Karpas-422 (cell line): ENCODE measurements at regions not wholly inside any gene's neighbourhood (a gene's known extent, or its start where the extent isn't known, plus 50 kb on each side); places are given as distances from the start of the nearest gene placed in this dataset.
A peak's percentile ranks its signal among the peaks of the same experiment; 100 is the strongest.

Source experiments
- DNase-seq: peaks from one replicate; pipeline ENCODE4 v3.0.0-alpha.2; 2015
- H2AFZ ChIP-seq: fragments of 200-600 bp; sonication (generic); 2 replicates; pipeline ENCODE4 v1.6.1; 2014; ENCODE audit warnings: antibody characterized with exemption, low read length, mixed read lengths
- H3K27ac ChIP-seq: fragments of 200-600 bp; sonication (generic); 2 replicates; pipeline ENCODE4 v1.5.1; 2014; ENCODE audit warnings: mild to moderate bottlenecking, low read length, moderate library complexity
- H3K27me3 ChIP-seq: fragments of 200-600 bp; sonication (generic); 2 replicates; pipeline ENCODE4 v1.6.1; 2014; ENCODE audit warnings: low read length, mixed read lengths
- H3K36me3 ChIP-seq: fragments of 200-600 bp; sonication (generic); 2 replicates; pipeline ENCODE4 v1.6.1; 2014; ENCODE audit warnings: low read length, mixed read lengths; ENCODE audit not compliant: insufficient read depth
- H3K4me1 ChIP-seq: fragments of 200-600 bp; sonication (generic); 2 replicates; pipeline ENCODE4 v1.6.1; 2014; ENCODE audit warnings: mild to moderate bottlenecking, low read length, mixed read lengths
- H3K4me2 ChIP-seq: fragments of 200-600 bp; sonication (generic); 2 replicates; pipeline ENCODE4 v1.6.1; 2014; ENCODE audit warnings: low read length, low read depth, mild to moderate bottlenecking; ENCODE audit not compliant: poor library complexity, severe bottlenecking
- H3K4me3 ChIP-seq: fragments of 200-600 bp; sonication (generic); 2 replicates; pipeline ENCODE4 v1.5.1; 2014; ENCODE audit warnings: mild to moderate bottlenecking, antibody characterized with exemption, low read length, mixed read lengths
- H3K79me2 ChIP-seq: fragments of 200-600 bp; sonication (generic); 2 replicates; pipeline ENCODE4 v1.6.1; 2014; ENCODE audit warnings: mild to moderate bottlenecking, low read length, mixed read lengths
- H3K9ac ChIP-seq: fragments of 200-600 bp; sonication (generic); 2 replicates; pipeline ENCODE4 v1.6.0; 2014; ENCODE audit warnings: low read length
- H3K9me2 ChIP-seq: fragments of 200-600 bp; sonication (generic), shearing (Covaris generic); replicated peaks from 2 replicates; pipeline ENCODE4 v1.6.0; 2014; ENCODE audit warnings: mild to moderate bottlenecking, low read length, moderate library complexity; ENCODE audit not compliant: insufficient read depth
- H3K9me3 ChIP-seq: fragments of 300-700, 200-600 bp; sonication (generic); 2 replicates; pipeline ENCODE4 v1.6.1; 2014; ENCODE audit warnings: low read length, mixed read lengths
- H4K20me1 ChIP-seq: fragments of 200-600 bp; sonication (generic); 2 replicates; pipeline ENCODE4 v1.6.1; 2014; ENCODE audit warnings: mild to moderate bottlenecking, antibody characterized with exemption, low read length, low read depth; ENCODE audit not compliant: insufficient read depth

GRCh38 chr4:77465271-77465670, 140.3 kb upstream of the CXCL13 start:
- Histone ChIP-seq H3K9ac (no peak overlapping the region), H3K27ac (no peak overlapping the region), H3K4me2 (no peak overlapping the region), H3K27me3 (no peaks in the 10 kb centered on the region), H3K36me3 (no peaks in the 10 kb centered on the region), H2AFZ (no peak overlapping the region), H3K9me2 (no peaks in the 10 kb centered on the region), H3K9me3 (no peaks in the 10 kb centered on the region), H3K79me2 (no peaks in the 10 kb centered on the region), H3K4me3 (no peak overlapping the region), H4K20me1 (no peaks in the 10 kb centered on the region), H3K4me1 (no peaks in the 10 kb centered on the region)
- DNase-seq = no peak

DNA sequence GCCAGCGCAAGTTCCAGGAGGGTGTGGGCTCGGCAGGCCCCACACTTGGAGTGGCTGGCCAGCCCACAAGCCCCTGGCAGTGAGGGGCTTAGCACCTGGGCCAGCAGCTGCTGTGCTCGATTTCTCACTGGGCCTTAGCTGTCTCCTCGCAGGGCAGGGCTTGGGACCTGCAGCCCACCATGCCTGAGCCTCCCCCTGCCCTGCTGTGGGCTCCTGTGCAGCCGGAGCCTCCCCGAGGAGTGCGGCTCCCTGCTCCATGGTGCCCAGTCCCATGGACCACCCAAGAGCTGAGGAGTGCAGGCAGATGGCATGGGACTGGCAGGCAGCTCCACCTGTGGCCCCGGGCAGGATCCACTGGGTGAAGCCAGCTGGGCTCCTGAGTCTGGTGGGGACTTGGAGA, 139.2 kb upstream of the CXCL13 start:
- Histone ChIP-seq H3K27me3 (no peaks in the 10 kb centered on the region), H3K4me3 (no peak overlapping the region), H3K79me2 (no peaks in the 10 kb centered on the region), H4K20me1 (no peaks in the 10 kb centered on the region), H3K4me2 (no peak overlapping the region), H3K27ac (no peak overlapping the region), H3K9me2 (no peaks in the 10 kb centered on the region), H2AFZ (no peak overlapping the region), H3K9ac (no peak overlapping the region), H3K36me3 (no peaks in the 10 kb centered on the region), H3K9me3 (no peaks in the 10 kb centered on the region), H3K4me1 (no peaks in the 10 kb centered on the region)
- no peak for DNase-seq

- Histone ChIP-seq H3K4me2 (no peak overlapping the region), H3K9me2 (no peaks in the 10 kb centered on the region), H3K9ac (no peak overlapping the region), H3K4me1 (no peaks in the 10 kb centered on the region), H3K79me2 (no peaks in the 10 kb centered on the region), H4K20me1 (no peaks in the 10 kb centered on the region), H2AFZ (no peak overlapping the region), H3K4me3 (no peak overlapping the region), H3K9me3 (no peaks in the 10 kb centered on the region), H3K27me3 (no peaks in the 10 kb centered on the region), H3K36me3 (no peaks in the 10 kb centered on the region), H3K27ac (no peak overlapping the region)
- no peak for DNase-seq
Observed at GRCh38 chr4:77471821-77472495, 133.7 kb upstream of the CXCL13 start.

- no peaks in the 10 kb centered on the region for H3K9me3 ChIP-seq
- H3K9ac ChIP-seq = no peak overlapping the region
- H3K27ac ChIP-seq = no peak overlapping the region
- no peak overlapping the region for H2AFZ ChIP-seq
- peak; percentile 64 for DNase-seq
- no peaks in the 10 kb centered on the region for H3K9me2 ChIP-seq
- H3K4me2 ChIP-seq = no peak overlapping the region
- H3K79me2 ChIP-seq = no peaks in the 10 kb centered on the region
- H3K27me3 ChIP-seq = no peaks in the 10 kb centered on the region
- H3K4me3 ChIP-seq = no peak overlapping the region
- no peaks in the 10 kb centered on the region for H3K36me3 ChIP-seq
- no peaks in the 10 kb centered on the region for H4K20me1 ChIP-seq
- no peaks in the 10 kb centered on the region for H3K4me1 ChIP-seq
Observed at GRCh38 chr4:77473509-77473908, 132.1 kb upstream of the CXCL13 start.

GRCh38 chr4:77481856-77482255, 123.8 kb upstream of the CXCL13 start:
- H3K4me3 ChIP-seq = no peak overlapping the region
- H3K27me3 ChIP-seq = no peaks in the 10 kb centered on the region
- no peak overlapping the region for H3K4me2 ChIP-seq
- no peaks in the 10 kb centered on the region for H3K9me2 ChIP-seq
- no peaks in the 10 kb centered on the region for H3K79me2 ChIP-seq
- no peaks in the 10 kb centered on the region for H4K20me1 ChIP-seq
- no peaks in the 10 kb centered on the region for H3K36me3 ChIP-seq
- H3K4me1 ChIP-seq = no peaks in the 10 kb centered on the region
- no peak overlapping the region for H2AFZ ChIP-seq
- H3K27ac ChIP-seq = no peak overlapping the region
- no peak overlapping the region for H3K9ac ChIP-seq
- H3K9me3 ChIP-seq = no peaks in the 10 kb centered on the region
- DNase-seq = no peak

- no peaks in the 10 kb centered on the region for H3K9me2 ChIP-seq
- no peak overlapping the region for H2AFZ ChIP-seq
- H3K9ac ChIP-seq = no peak overlapping the region
- no peak overlapping the region for H3K4me2 ChIP-seq
- H3K27ac ChIP-seq = no peak overlapping the region
- no peaks in the 10 kb centered on the region for H4K20me1 ChIP-seq
- no peak for DNase-seq
- no peak overlapping the region for H3K4me3 ChIP-seq
- no peaks in the 10 kb centered on the region for H3K4me1 ChIP-seq
- H3K27me3 ChIP-seq = no peaks in the 10 kb centered on the region
- no peaks in the 10 kb centered on the region for H3K79me2 ChIP-seq
- no peaks in the 10 kb centered on the region for H3K36me3 ChIP-seq
- H3K9me3 ChIP-seq = no peaks in the 10 kb centered on the region
Observed at GRCh38 chr4:77488882-77489281, 116.7 kb upstream of the CXCL13 start.

DNA sequence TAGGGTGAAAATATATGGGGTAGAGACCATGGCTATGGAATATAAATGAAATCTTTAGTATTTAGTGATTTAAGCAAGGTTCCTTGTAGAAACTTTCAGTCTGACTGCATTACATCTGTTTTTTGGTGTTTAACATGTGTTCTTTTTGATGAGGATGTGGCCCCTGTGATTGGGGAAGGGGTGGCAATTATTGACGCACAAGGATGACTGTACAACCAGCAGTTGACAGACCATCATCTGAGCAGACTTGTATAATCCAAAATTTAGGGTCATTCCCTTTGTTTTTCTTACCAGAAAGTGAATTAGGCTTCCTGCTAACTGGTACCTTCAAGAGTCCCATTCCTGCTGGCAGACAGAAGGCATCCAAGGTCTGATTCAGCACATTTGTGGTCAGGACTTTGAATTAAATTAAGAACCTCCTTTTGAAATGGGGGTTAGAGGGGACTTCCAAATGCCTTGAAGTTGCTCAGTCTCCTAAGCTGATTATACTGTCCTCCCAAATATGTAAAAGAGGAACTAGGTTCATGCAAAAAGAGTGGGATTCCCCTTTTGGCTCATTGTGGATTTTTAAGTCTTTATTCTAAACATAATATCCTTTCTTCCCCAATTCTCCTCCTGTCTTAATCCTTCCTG, 112.4 kb upstream of the CXCL13 start:
- no peak overlapping the region for H3K4me2 ChIP-seq
- H3K9ac ChIP-seq = no peak overlapping the region
- no peaks in the 10 kb centered on the region for H3K27me3 ChIP-seq
- H4K20me1 ChIP-seq = no peaks in the 10 kb centered on the region
- no peaks in the 10 kb centered on the region for H3K4me1 ChIP-seq
- no peaks in the 10 kb centered on the region for H3K79me2 ChIP-seq
- no peak overlapping the region for H2AFZ ChIP-seq
- DNase-seq = no peak
- H3K27ac ChIP-seq = no peak overlapping the region
- no peak overlapping the region for H3K4me3 ChIP-seq
- no peaks in the 10 kb centered on the region for H3K9me3 ChIP-seq
- no peaks in the 10 kb centered on the region for H3K9me2 ChIP-seq
- no peaks in the 10 kb centered on the region for H3K36me3 ChIP-seq

DNA sequence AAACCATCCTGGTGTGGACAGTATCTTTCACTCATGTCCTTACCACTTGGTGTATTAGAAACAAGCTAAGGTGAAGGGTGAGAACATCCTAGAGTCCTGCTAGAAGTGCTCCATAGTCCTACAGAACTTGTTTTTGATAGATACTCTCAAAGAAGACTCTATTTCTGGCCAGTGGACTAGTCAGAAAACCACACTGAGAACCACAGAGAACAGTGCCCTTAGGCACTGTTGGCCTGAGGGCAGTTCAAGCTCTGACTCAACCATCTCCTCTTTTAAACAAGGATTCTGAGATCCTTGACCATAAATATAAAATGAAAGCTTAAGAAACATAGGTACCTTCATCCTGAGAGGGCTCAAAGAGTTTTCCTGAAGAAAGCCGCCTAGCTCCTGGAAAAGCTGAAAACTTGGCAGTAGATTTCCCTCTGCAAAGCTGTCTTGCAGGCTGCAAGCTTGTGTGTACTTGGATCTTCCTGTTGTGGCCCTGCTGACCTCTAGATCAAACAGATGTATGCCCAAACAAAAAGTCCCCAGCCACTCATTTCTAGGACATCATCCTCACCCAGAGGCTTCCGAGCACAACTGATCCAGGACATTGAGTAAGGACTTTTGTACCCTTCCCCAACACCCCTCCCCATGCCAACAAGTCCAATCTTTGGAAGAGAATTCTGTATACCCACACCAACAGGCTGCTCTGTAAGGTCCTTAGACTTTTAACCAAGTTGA, 111.6 kb upstream of the CXCL13 start:
- no peak overlapping the region for H3K4me3 ChIP-seq
- H3K27ac ChIP-seq = no peak overlapping the region
- DNase-seq = no peak
- no peaks in the 10 kb centered on the region for H3K9me3 ChIP-seq
- no peak overlapping the region for H2AFZ ChIP-seq
- H4K20me1 ChIP-seq = no peaks in the 10 kb centered on the region
- no peak overlapping the region for H3K9ac ChIP-seq
- H3K27me3 ChIP-seq = no peaks in the 10 kb centered on the region
- no peak overlapping the region for H3K4me2 ChIP-seq
- H3K4me1 ChIP-seq = no peaks in the 10 kb centered on the region
- H3K36me3 ChIP-seq = no peaks in the 10 kb centered on the region
- H3K79me2 ChIP-seq = no peaks in the 10 kb centered on the region
- no peaks in the 10 kb centered on the region for H3K9me2 ChIP-seq
